NCI-H2029 (cell line): ENCODE measurements at regions not wholly inside any gene's neighbourhood (a gene's known extent, or its start where the extent isn't known, plus 50 kb on each side); places are given as distances from the start of the nearest gene placed in this dataset.

Source experiments
- DNase-seq: peaks from one replicate; lab custom pipeline; 2025; lab: John Stamatoyannopoulos, UW

- DNase-seq, result no peak
Observed at GRCh38 chr1:83574791-83575190, 424.1 kb downstream of the TTLL7 start.

DNA sequence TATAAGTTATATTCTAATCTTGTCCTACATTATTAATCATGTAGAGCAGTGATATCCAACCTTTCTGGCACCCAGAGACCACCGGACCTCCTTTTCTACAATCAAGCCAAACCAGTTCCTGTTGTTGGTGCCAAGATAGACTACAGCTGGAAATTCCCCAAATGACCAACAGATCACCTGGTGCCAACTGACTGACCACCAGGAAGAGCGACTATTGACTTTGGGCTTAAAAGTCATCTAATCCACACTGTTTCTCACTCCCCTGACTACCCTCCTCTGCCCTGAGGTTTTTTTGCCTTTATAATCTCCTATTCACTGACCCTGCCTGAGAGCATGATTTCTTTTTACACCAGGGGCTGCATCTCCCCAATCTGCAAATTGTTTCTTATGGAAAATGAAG lies 425.2 kb downstream of the TTLL7 start:
- DNase-seq, result no peak

DNA sequence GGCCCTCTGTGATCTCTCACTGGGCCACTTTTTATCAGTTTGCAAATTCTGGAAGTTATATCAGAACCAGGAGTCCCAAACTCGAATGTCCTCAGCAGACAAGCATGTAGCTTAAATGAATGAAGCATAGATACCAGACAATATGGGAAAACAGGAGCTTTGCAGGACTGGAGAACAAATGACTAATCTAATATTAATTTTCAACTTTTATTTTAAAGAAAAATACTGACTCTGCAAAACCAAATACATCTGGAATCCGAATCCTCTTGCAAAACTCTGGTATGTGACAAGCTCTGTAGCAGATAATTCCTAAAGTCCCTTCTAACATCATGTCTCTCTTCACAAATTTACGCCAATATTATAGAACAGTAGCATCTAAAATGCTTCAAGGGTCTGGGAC lies 427.4 kb downstream of the TTLL7 start:
- DNase-seq, result no peak

DNA sequence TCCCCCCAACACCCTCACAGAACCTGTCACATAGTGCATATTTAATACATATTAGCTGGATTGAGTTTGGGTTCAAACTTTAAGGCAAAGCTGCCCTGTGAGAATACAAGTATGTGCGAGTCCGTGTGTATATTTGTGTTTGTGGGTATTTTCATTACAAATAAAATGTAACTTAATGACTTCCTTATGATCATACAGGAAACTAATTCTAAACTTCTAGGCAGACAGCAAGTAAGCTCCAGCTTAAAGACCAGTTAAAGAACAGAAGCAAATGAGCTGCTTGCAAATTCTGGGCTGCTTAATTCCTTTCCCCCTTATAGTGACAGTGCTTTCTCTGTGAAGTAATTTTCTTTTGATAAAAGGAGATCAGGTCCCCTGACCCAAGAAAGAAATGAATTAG lies 437.6 kb downstream of the TTLL7 start:
- DNase-seq, result no peak

DNA sequence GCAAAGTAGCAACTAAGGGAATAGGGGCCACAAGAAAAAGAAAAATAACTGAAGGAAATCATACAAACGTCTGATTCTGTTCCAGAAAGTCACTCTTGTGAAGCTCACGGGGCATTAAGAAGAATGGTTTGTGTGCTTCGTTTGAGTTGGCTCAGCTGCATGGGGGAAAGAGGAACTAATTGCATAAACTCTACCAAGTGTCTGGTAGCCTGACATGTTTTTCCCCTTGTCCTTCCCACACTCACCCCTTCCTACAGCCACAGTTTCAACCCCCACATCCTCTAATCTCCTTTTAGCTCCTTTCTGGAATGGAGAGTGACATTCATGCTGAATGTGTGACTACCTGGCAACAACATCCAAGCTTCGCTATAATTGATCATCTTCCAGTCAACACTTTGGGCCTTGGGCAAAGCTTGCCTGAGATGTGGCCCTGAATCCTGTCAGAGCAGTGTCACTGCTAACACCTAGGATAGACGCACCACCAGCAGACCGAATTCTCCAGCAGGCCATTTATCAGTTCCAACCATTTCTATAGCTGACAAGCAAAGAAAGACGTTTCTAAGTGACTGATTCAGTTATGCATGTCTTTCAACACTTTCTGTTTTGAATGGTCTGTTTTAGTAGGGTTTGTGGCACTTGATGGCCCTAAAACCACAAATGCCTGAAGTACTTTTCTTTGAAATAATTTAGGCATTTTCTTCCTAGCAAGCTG lies 439.6 kb downstream of the TTLL7 start:
- no peak for DNase-seq

DNA sequence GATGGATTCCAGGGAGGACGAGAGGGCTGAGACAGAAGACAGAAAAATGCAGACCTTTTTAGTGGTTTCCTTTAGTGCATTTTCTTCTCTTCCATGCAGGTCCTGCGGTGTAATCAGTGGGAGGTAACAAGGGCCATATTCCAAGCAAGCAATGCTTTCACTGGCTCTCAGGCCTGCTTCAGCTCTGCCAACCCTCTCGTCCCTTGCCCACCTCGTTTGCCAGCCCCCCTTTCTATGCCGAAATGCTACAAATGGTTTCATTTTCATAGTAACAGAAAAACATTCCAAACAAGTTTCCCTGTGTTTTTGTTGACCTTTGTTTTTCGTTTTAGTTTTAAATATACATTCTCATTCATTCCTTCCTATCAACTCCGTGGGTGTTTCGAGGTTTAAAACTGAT lies 443.1 kb downstream of the TTLL7 start:
- DNase-seq, result no peak

GRCh38 chr1:83554174-83554573 lies 444.8 kb downstream of the TTLL7 start:
- no peak for DNase-seq

DNA sequence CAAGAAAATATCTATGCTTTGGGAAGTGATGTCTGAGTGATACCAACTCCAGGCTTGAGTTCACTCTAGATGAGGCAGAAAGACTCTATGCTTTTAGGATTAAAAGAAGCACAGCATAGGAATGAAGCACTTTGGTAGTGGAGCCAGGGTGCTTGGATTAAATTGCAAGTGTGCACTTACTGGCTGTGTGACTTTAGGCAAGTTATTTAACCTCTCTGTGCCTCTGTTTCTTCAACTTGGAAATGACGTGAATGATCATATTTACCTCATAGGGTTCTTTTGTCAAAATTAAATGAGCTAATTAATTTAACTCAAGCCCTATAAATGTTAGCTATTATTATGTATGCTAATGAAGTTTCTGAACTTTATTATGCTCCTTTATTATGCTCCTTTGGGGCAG lies 446.1 kb downstream of the TTLL7 start:
- DNase-seq, result no peak

DNA sequence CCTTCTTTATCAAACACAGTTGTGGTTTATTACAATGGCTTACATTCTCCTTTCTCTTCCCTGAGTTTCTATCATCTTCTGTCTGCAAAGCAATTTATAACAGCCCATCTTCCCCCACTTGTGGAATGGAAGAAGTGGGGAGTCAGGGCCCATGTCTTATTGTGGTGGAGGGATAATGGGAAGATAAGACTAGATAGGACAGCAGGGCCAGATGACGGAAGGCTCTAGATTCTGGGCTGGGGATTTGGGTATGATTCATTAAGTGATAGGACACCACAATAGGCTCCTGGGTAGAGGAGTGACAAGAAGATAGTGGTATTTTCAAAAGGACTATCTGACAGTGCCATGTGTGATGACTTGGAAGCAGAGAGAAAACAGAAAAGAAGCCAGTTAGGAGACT lies 450.6 kb downstream of the TTLL7 start:
- no peak for DNase-seq

DNA sequence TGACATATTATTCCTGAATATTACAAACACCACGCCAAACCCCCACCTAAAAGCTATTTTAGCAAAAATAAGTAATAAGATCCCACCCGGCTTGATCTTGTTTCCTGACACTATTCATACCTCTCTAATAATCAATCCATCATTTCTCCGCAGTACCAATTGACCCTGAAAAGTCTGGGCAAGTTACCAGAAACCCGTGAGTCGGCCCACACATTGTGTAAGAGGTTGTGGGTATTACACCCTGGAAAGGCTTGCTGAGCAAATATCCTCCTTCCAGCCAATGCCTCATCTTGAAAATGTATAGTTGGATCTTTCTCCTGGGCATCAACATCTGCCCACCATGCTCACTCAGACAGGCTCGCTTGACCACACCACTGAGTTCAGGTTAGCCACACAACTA lies 451.0 kb downstream of the TTLL7 start:
- DNase-seq, result no peak

DNA sequence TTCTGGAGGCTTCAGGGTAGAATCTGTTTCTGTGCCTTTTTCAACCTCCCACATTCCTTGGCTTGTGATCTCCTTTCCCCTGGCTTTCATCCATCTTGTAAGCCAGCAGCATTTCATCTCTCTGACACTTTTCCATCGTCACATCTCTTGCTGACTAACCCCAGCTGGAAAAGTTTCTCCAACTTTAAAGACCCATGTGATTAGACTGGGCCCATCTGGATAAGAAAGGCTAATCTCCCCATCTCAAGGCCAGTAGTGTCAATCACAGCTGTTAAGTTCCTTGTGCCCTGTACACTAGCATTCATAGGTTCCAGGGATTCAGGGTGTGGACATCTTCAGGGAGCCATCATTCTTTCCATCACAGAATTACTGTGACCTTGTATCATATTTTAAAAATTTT lies 452.1 kb downstream of the TTLL7 start:
- DNase-seq, result no peak

- DNase-seq, result no peak
Observed at GRCh38 chr1:83545066-83545862, 453.7 kb downstream of the TTLL7 start.

- DNase-seq, result no peak
Observed at GRCh38 chr1:83543222-83543973, 455.5 kb downstream of the TTLL7 start.

- no peak for DNase-seq
Observed at GRCh38 chr1:83531521-83532309, 467.2 kb downstream of the TTLL7 start.

DNA sequence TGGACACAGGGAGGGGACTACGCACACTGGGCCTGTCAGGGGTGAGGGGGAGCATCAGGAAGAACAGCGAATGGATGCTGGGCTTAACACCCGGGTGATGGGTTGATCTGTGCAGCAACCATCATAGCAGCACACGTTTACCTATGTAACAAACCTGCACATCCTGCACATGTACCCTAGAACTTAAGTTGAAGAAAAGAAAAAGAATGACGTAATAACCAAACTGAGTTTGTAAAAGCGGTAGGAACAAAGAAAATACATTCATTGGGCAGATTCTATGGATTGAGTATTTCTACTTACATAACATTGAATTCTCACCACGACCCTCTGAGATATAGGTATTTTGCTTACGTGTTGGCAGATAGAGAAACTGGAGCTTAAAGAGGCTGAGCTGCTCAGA lies 468.4 kb downstream of the TTLL7 start:
- DNase-seq, result no peak

GRCh38 chr1:83527987-83528386 lies 470.9 kb downstream of the TTLL7 start:
- no peak for DNase-seq

DNA sequence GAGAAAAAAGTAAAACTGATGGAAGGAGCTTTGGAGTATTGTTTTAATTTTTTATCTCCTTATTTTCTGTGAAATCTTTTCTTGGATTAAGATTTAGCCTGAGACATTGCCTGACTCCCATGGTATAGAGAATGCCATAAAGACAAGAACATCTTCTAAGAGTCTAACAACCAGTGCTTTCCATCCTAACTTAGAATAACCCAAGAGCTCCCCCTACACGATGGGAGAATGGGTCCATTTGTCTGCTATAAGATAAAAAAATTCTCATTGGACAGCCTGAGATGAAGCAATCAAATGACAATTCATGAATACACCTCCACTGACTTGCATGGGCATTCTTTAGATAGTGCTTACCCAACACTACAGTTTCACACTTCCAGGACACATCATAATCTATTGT lies 478.1 kb downstream of the TTLL7 start:
- no peak for DNase-seq

GRCh38 chr1:83516369-83516768 lies 482.6 kb downstream of the TTLL7 start:
- no peak for DNase-seq

- no peak for DNase-seq
Observed at GRCh38 chr1:83515578-83516154, 483.3 kb downstream of the TTLL7 start.

DNA sequence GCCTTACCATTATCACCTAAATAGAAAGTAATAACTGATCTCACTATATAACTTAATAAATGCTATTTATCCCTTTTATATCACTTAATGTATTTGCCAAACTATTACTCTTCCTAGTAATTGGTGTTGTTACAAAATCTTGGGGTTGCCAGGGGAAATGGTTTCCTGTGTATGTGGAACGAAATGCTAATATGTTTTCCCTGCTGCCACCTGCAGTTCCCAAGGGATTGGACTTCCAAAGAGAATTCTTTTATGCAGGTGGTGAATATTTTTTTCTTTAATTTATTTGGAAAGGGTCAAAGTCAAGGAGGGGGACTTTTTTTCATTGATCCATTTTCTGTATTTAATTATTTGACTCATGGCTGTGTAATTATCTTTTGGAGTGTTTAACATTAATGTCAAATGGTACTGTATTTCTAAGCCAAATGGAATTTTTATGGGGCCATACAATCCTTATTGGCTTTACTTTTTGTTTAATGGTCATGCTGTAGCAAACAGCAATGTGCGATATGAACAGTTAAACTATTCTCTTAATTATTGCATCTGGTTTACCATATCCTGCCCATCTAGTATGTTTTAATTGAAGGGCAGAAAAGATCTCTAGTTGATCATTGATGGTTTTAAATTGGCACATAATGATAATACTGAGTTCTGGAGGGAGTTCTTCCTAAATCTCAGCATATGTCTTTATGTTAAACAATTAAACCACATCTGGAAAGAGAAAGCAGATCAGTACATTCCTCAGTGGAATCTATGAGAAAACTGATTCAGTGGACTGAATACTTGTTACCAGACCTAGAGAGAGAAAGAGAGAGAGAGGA lies 486.3 kb downstream of the TTLL7 start:
- DNase-seq, result no peak

DNA sequence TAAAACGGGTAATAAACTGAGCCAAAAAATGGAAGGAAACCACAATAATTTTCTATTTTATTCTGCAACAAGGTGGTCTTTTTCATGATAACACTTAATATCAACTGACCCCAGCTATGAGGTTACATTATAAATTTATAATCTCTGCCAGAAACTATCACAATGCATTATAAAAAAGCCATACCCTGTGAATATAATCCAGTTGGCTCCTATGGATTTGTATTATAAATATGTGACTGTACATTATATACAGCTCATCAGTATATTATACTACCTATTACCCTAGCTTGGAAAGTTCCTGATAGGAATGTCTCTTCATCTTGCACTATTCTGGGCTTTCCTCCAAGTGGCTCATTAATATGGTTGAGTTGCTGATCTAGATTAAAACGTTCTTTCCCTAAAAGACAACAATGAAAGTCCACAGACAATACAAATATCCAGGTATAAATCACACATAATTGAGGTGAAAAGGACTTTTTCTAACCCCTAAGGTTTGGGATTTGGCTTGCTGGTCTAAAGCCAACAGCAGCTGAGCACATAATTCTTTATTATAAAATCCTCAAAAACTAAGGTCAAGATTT lies 487.7 kb downstream of the TTLL7 start:
- no peak for DNase-seq
